GM19467 (cell line): ENCODE measurements at regions not wholly inside any gene's neighbourhood (a gene's known extent, or its start where the extent isn't known, plus 50 kb on each side); places are given as distances from the start of the nearest gene placed in this dataset.

Experiments
- ATAC-seq: cut with Tn5 transposase; IDR thresholded peaks from one replicate; pipeline ENCODE4 v1.9.1; 2021; ENCODE audit warnings: mild to moderate bottlenecking, moderate library complexity; ENCODE audit not compliant: unreplicated experiment

DNA sequence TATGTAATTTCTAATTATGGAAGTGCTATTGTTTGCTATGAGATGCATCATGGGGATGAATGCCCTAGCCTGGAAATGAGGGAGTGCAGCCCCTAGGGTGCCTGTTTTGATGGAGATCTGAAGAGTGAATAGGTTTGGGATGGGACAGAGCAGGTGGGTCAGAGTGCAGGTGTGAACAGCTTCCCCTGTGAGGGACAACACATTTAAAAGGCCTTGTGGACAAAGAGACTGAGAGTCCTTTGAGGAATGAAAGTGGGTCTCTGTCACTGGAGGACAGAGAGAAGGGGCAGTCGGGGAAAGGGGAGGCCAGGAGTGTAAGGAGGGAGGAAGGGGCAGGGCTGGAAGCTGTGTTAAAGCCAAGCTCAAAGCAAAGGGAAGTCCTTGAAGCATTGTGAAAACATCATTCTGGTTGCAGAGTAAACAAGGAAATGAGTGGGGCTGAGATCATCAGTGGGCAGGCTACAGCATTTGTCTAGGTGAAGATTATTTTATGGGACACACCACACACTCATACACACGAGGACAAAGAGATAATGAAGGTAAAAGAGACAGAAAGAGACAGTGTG, 877.6 kb downstream of the SLC4A3 start:
- no peak for ATAC-seq

DNA sequence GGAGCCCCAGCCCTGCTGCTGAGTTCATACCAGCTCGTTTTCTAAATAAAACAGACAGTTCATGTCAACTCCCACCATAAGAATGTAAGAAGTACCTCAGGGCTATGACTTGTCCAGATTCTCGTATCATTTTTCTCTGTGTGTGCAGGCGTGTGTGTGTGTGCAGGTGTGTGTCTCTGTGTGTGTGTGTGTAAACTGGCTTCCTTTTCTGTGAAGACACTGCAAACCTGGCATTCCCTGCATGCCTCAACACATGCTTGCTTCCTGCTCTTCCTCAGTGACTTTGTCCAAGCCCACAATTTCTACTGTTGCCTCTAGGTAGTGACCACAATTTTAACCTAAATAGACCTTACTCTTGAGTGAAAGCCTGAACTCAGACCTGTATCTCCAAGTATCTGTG, 879.0 kb downstream of the SLC4A3 start:
- no peak for ATAC-seq

DNA sequence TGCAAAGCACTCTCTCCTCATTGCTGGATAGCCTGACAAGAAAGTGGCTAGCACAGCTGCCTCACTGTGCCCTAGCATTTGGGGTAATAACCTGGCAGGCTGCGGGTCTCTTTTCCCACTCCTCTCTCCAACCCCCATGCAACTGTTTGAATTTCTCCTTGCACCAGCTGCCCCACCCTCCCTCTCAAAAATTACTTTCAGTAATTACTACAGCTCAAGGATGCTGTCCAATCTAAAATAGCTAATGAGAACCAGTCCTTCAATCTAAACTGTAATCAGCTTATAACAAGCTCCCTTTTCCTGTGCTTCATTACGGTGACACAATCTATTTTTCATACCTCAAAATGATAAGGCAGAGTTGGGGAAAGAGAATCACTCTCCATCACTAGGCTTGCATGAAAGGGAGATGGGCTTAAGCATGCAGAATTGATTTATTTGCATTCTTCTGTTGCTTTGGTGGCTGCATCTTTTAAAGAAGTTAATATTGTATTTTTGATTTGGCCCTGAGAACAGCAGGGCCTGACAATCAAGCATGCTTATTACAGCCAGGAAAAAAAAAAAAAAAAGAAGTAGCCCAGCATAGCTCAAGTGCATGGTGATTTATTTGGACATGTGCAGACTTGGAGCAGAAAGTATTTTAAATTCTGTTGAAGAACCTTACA, 881.8 kb downstream of the SLC4A3 start:
- no peak for ATAC-seq

DNA sequence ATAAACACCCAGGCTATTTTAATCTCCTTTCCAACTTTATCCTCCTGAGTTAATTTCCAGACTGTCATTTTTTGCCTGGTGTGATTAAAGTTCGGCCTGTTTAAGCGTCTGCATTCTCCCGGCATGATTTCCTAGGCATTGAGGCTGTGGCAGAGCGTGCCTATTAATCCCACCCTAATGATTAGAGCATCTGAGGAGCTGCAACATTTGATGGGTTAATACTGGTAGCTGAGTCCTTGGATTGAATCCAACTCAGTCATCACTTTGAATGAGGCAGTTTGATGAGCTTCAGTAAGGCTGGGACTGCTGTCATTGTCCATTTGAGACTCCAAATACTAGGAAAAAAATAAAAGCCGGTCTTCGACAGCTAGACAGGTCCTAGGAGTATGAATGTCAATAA, 882.5 kb downstream of the SLC4A3 start:
- no peak for ATAC-seq

DNA sequence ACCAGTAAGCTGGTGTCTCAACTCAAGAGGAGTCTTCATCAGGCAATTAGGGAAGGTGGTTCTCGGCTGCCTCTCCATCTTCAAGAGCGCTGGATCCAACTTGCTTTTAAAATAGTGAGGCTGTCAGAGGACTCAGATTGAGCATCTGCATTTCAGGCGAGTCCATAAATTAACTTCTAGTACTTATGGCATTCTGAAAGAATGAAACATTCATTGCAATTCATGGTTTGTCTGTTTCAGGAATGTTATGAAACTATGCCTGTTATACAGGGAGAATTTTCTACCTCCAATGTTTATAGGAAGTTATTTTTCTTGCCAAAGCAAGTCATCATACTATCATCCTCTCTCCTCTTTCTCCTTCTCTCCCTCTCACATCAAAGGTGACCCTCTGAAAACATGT, 883.2 kb downstream of the SLC4A3 start:
- ATAC-seq = no peak

DNA sequence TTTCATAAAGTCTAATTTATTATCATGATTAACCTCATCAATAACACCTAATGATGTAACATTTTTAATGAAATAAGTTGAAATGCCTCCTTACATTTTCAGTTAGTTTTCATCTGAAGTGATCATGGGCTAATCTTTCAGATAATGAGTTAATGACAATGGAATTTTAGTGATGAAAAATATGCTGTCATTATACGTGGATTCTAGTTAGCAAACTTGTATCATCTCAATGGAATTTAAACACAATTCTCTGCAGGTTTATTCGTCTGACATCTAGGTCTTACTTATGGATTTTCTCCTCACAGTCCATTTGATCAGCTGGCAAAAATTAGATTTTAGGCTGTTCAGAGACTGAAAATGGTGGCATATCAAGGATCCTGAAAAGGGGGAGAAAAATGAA, 885.0 kb downstream of the SLC4A3 start:
- ATAC-seq = no peak

DNA sequence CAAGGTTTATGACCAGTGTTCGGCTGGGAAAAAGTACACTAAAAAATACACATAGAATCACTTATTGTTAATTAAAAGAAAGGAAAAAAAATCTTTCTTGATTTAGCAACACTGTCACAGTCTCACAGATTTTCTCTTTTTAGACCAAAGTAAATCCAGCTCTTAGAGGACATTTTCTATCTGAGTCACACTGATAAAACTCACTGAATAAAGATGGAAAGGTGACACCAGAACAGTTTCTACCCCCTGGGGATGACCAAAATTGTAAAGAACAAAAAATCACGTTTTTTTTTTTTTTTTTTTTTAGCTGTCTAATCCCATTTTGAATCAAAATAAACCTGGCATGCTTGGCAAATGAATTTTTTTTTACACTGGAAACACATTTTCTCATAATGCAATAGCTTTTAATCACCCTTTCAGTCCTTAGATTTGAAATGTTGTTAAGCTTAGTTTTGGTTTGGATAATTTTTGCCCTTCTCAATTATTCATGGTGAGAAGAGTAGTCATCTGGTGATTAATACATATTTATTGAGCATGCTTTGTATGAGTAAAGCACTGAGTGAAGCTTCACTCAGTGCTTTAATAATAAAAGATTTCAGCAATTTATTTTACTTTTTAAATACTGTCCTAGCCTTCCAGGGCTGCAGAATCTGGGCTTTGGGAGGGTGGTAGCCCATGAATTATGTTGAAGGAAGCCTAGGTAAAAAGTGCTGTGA, 886.3 kb downstream of the SLC4A3 start:
- no peak for ATAC-seq

DNA sequence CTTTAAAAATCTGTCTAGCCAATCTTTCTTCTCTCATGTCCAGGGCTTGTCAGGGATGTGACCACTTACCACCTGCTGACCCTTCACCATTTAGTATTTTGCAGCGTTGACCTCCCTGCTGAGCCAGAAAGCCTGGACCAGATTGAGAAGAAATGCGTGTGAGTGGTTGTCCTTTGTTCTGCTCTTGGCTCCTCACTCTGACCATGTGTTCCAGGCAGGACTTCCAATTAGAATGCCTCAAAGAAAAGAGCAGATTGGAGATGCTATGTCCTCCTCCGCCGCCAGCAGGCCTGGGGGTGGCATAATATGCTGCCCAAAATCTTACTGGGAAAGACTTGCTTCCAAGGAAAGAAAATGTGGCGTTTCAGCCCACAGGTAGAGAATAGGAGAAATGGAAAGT, 894.1 kb downstream of the SLC4A3 start:
- ATAC-seq = no peak

DNA sequence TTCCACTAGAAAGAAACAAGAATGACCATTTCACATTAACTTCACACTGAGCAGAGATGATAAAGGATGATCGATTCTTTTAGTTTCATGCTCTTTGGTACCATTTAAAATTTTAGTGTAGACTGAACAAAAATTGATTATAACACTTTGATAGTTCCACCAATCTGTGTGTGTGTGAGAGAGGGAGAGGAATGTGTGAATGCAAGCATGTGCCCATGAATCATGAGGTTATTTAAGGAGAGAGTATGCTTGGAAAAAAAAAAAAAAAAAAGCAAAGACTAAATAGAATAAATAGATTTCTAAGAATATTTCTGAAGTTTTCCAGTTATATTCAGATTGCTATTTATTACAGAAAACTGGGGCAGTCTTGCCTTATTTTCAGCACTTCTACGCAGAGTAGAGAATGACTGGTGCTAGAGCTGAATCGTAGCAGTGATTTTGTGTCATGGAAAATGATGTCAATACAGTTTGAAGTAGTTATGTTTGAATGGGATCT, 900.8 kb downstream of the SLC4A3 start:
- ATAC-seq = no peak

DNA sequence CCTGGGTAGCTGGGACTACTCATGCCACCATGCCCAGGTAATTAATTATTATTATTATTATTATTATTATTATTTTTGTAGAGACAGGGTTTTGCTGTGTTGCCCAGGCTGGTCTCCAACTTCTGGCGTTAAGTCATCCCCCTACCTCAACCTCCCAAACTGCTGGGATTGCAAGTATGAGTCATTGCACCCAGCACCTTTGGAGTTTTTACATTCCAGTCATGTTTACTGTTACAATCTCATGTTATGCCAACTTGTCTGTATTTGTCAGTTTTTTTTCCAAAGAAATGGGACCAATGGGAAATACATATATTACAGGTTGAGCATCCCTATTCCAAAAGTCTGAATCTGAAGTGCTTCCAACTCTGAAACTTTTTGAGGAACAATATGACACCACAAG, 903.8 kb downstream of the SLC4A3 start:
- no peak for ATAC-seq

DNA sequence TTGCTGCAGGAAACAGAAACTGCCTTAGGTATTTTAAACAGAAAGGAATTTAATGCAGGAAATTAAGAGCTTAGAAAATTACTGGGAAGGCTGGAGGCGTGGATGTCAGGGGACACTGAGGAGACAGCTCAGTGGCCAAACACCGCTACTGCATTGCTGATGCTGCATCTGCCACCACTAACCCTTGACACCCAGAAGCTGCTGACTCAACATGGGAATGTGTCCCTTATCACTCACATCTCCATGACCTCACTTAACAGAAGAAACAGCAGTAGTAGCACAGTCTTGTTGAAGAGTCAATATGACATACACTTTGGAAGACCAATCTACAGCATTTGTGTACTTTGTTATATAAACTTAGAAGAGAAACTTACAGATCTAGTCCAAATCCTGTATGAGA, 906.1 kb downstream of the SLC4A3 start:
- peak; percentile 75 for ATAC-seq

DNA sequence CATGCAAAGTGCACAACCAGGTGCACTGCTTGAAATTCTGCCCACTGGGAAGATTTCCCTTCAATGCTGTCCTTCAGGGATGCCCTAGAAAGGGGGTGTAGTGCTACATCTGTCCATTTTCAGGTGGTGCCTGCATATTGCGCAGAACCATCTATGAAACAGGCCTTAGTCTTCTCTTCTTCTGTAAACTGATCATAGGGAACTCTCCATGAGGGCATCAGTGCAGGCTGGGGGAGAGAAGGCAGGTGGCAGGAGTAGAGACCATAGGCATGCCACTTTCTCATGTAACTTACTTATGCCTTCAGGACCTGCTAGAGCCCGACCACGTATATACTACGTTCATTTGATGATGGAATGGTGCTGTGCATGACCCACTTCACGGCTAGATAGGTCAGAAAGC, 912.1 kb downstream of the SLC4A3 start:
- ATAC-seq = no peak

DNA sequence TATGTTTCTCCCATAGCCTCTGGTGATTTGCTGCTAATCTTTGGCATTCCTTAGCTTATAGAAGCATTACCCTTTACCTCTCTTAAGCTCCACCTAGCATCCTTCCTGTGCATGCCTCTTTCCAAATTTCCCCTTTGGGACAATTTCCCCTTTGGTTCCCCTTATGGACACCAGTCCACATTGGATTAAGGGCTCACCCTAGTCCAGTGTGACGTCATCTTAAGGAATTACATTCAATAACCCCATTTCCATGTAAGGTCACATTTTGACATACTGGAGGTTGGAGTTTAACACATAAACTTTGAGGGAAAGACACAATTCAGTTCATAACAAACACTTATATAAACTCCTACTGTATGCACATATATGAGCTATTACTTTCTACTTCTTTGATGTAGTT, 916.6 kb downstream of the SLC4A3 start:
- ATAC-seq = no peak

DNA sequence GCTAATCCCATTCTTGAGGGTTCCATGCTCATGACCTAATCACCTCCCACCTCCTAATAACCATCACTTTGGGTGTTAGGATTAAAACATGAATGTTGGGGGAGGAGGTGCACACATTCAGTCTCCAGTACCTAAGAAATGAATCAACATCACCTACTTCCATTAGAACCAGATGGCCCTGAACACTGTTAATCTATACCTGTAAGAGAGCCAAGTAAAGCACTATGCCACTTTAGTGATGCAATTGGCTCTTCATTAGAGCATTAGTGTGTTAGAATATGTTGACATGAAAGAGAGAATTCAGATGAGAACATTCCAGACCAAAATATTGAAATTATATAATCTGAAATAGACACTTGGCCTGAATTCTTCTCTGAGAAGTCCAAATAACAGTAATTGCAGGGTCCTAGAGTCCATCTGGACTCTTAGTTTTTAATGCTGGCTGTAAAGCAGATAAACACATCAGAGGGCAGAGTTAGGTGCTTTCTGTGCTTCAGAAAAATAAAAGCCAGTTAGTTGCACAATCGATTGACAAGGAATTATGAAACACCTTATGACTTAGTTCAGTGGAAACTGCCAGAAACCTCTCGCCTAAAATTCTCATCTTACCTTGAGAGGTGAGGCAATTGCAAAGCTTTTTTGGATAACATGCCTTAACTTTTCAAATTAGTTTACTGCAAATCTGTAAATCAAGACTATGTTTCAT, 923.7 kb downstream of the SLC4A3 start:
- no peak for ATAC-seq

DNA sequence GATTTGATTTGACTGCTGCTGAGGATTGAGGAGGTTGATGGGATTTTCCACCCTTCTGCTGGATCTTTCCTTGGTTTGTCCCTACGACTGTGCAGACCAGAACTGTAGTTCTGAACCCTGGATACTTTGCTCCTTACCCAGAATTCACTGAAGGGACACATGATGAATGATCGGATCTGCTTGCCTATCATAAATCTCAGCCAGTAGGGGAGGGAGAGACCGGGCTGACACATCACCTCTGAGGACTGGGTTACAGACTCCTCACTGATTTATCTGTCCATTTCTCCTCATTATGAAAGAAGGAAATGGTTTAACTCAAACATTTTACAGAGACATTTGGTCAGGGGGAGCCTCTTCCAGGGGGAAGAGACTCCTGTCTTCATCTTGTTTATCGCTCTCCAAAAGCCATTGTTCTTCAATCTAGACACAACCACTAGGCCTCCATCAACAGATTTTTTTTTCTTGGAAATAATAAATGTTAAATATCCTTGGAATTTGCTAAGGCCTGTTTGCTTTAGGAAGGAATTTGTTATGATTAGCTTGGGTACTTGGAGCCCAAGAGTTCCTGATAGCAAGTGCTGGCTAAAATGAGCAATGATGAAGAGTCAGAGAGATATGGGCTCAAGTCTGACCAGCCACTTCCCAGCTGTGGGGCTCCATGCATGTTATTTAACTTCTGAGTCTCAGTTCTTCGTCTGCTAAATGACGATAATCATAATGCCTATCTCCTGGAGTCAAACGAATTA, 925.5 kb downstream of the SLC4A3 start:
- no peak for ATAC-seq

DNA sequence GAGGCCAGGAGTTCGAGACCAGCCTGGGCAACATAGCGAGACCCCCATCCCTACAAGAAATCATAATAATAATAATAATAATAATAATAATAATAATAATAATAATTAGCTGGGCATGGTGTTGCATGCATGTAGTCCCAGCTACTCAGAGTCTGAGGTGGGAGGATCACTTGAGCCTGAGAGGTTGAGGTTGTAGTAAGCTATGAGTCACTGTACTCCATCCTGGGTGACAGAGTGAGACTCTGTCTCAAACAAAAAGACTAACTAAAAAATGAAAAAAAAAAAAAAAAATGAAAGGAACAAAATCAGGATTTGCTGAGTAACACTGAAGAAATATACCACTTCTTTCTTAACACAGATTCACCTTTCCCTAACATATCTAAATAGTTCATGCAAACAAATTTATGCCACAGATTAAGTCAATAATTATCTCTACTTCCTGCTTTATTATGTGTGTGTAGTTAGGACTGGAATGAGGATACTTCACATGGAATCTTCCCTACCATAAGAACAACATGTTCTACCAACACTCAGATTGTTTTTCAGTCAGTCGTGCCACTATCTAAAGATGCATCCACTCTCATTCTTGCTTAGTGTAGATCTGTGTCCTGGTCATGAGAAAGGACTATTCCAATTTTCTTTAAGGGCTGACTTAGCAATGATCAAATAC, 928.7 kb downstream of the SLC4A3 start:
- no peak for ATAC-seq

DNA sequence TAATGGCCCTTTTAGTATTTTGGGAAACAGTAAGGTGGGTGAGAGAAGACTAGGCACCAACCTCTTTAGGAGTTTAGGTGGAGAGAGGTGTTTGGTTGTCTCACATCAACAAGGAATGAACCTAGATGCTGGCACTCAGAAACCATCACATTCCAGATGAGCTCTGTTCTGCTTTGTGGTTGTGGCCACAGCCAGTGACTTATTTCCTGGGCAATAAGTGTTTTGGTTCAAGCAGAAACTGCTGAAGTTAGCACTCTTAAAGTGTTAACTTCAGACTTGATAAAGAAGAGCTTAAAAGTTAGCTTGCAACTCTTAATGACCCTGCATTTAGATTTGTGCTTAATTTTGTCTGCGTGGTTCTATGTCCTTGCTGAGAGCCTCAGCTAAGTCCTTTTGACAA, 929.2 kb downstream of the SLC4A3 start:
- ATAC-seq = no peak

DNA sequence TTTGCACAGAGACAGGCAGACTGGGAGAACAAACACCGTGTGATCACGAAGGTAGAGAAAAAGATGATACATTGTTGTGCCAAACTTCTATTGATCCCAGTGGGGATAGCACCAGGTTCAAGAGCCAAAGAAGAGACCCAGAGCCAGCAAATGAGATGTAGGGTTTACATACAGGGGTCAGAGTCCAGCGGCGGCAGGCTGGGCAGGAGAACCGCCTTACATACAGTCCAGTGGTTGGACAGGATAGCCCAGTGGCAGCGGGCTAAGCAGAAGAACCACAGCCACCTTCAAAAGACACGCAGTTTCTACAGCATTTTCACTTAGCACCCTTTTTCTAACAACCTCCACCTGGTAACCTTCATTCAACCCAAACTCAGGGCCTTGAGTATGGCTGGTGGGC, 932.8 kb downstream of the SLC4A3 start:
- ATAC-seq = no peak

DNA sequence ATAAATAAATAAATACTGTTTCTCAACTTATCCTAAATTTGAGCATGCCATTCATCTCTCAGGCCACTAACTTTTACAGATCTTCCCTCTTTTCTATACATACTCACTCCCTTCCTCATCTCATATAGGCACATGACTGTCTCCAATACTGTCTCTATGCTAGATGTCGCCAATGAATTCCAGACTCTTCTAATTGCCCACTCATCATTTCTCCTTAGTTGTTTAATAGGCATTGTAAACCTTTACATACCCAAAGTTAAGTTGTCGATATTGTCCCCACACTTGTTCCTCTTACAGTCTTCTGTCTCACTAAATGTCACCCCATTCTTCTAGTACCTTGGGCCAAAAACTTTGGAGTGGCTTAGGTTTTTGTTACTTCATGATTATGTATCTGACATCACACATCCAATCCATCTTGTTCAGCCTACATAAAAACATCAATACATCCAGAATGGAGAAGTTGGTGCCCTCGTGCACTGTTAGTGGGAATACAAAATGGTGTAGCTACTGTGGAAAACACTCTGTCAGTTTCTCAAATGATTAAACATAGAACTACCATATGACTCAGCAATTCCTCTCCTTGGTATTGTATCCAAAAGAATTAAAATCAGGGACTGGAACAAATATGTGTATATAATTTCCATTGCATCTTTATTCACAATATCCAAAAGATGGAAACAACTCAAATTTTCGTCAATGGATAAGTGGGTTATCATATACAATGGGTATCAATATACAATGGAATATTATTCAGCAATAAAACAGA, 935.1 kb downstream of the SLC4A3 start:
- ATAC-seq = no peak

DNA sequence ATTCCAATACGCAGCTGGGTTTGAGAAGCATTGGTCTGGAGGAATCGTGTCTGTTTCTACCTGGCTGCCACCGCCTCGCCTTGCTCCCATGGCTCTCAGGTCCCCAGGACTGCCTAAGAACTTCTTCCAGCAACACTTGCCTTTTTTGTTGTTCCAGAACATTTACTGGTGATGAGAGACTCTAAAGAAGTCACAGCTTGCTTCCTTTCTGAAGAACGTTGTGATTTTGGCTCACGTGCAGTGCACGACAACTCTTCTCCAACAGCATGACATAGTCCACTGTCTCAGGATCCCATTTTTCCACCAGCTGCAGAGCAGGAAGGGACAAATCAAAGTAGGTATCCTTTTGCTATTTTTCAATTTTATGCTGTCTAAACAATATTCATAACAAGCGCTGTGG, 940.9 kb downstream of the SLC4A3 start:
- no peak for ATAC-seq
